ENCODE measurements at regions not wholly inside any gene's neighbourhood (a gene's known extent, or its start where the extent isn't known, plus 50 kb on each side); places are given as distances from the start of the nearest gene placed in this dataset.

DNA sequence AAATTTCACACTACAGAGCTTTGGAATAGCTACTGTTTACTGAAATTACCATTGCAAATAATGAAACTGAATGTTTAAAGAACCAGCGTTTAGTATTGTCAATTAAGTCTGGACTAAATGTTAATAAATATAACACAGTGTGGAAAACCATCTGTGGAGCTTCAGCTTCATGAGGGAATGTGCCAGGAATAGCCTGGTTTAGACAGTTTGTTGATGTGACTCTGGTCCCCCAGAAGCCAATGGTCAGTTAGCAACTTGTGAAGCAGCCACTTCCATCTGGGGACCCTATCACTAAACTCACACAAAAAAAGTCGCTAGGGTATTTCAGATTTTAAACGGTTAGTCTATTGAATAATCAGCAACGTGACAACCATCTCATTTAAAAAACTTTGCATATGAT lies 207.8 kb downstream of the RAMP3 start:
- TF ChIP-seq, protein P1, sequence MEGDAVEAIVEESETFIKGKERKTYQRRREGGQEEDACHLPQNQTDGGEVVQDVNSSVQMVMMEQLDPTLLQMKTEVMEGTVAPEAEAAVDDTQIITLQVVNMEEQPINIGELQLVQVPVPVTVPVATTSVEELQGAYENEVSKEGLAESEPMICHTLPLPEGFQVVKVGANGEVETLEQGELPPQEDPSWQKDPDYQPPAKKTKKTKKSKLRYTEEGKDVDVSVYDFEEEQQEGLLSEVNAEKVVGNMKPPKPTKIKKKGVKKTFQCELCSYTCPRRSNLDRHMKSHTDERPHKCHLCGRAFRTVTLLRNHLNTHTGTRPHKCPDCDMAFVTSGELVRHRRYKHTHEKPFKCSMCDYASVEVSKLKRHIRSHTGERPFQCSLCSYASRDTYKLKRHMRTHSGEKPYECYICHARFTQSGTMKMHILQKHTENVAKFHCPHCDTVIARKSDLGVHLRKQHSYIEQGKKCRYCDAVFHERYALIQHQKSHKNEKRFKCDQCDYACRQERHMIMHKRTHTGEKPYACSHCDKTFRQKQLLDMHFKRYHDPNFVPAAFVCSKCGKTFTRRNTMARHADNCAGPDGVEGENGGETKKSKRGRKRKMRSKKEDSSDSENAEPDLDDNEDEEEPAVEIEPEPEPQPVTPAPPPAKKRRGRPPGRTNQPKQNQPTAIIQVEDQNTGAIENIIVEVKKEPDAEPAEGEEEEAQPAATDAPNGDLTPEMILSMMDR (IDR thresholded peaks at IDR 0.05): no peak

DNA sequence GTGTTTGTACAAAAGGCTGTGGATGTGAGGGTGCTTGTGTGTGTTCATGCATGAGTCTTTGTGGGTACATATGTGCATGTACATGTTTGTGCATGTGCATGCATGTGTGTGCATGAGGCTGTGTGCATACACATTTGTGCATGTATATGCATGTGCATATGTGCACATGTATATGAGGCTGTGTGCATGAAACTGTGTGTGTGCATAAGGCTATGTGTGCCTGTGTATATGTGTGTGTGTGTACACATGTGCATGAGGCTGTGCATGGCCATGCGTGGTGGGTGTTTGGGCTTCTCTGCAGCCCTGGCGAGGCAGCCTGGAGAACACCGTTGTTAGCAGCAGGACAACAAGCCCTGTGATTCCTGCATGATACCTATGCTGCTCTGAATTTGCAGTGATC lies 207.7 kb upstream of the ADCY1 start:
- ATAC-seq (ENCODE audit: low FRiP score) (no peak), DNase-seq (ENCODE audit: low spot score) (no peak)
- TF ChIP-seq, protein P1 (IDR thresholded peaks at IDR 0.05): no peak

More for the DNA sequence above, 207.8 kb downstream of the RAMP3 start:
- ATAC-seq (ENCODE audit: low FRiP score) (no peak), DNase-seq (ENCODE audit: low spot score) (no peak)

DNA sequence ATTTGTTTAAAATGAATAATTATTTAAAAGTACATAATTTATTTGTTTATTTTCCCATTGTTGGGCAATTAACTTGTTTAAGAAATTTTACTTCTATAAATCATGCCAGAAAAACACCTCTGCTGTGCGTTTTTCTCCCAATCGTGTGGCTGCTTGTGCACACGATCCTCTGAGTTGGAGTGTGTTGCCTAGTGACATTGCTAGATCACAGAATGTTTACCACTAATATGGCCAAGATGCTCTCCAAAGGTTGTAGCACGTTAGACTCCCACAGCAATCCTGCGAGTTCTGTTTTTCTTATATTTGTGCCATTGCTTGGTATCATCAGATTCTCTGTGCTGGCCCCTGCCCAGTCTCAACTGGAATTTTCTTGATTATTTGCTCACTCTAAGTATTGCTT lies 207.1 kb upstream of the ADCY1 start:
- DNase-seq (ENCODE audit: low spot score): no peak
- TF ChIP-seq, protein P1 (IDR thresholded peaks at IDR 0.05): no peak
- ATAC-seq (ENCODE audit: low FRiP score): no peak

DNA sequence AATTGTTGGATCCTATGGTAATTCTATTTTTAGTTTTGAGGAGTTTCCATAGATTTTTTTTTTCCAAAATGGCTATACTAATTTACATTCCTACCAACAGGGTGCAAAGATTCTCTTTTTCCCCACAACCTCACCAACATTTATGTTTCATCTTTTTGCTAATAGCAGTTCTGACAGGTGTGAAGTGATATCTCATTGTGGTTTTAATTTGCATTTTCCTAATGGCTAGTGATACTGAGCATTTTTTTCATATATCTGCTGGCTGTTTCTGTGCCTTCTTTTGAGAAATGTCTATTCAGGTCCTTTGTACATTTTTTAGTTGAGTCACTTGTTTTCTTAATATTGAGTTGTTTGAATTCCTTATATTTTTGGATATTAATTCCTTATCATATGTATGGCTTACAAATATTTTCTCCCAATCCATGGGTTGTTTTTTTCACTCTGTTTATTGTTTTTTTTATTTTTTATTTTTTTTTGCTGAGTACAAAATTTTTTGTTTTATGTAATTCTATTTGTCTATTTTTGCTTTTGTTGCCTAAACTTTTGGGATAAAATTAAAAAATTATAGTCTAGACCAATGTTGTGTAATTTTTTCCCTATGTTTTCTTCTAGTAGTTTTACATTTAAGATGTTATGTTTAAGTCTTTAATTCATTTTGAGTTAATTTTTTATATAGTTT lies 205.9 kb upstream of the ADCY1 start:
- DNase-seq (ENCODE audit: low spot score) (no peak), ATAC-seq (ENCODE audit: low FRiP score) (no peak)
- TF ChIP-seq, protein P1 (IDR thresholded peaks at IDR 0.05): no peak

DNA sequence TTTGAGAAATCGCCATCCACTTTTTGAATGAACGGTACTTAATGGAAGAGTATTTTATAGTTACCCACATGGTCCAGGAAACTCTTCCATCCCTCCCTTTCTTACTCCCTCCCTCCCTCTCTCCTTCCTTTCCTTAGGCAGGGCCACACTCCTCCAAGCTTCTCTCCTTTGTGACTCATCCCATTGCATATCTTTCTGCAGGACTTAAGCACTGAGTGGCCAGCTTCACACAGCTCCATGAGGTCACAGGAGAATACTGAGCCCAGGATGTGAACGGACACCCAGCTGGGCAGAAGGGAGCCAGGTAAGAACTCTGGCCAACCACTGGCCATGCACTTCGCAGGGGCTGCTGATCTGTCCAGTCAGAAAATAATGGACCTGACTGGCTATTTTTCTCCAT lies 189.7 kb upstream of the ADCY1 start:
- TF ChIP-seq, protein P1 (IDR thresholded peaks at IDR 0.05): no peak
- ATAC-seq (ENCODE audit: low FRiP score): no peak
- DNase-seq (ENCODE audit: low spot score): no peak

DNA sequence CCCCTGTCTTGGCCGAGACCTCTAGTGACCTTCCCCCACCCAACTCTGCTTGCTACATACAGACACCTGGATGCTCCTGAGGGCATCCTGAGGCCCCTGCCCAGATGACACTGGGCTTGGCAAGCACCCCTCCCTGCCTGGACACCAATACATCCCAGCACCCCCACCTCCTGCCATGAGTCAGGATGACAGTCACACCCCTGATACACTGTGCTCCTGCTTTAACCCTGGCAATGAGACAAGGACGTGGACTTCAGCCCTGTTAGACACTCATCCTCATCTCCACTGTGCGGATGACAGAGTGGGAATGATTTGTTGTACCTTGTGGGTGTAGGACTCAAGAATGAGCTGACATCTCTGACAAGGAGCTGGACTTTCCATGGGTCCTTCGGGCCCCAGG lies 186.3 kb upstream of the ADCY1 start:
- DNase-seq (ENCODE audit: low spot score) (no peak), ATAC-seq (ENCODE audit: low FRiP score) (no peak)
- TF ChIP-seq, protein P1 (IDR thresholded peaks at IDR 0.05): no peak

DNA sequence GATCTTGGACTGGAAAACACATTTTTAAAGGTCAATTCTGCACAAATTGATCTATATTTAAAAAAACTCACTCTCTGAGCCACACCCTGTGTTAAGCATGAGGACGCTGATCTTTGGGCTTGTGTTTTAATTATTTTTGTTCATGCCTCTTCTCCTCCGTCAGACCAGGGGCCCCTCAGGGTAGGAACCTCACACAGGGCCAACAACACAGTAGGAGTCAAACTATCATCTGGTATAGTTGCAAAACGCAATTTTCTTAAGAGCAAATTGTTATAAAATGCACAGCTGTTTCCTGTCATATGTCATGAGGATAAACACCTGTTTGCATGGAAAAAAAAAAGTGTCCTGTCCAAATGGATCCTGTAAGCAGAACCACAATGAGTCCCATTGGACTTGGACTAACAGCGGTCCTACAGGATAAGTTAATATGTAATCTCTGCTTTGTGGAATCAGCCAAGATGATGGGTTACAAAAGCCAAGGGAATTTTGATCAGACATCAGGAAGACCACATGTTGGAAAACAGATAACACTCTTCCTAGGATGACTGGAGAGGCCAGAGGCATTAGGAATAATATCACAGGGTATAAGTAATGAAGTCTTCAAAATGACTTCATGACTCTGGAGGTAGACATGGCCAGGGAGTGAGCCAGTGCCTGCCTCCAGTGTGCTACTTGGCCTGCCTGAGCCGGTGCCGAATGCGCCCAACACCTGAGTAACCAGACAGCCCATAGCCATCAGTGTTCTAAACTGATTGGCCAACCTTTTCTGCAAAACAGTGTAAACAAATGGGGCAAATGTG lies 184.9 kb upstream of the ADCY1 start:
- no peak for DNase-seq (ENCODE audit: low spot score)
- no peak for ATAC-seq (ENCODE audit: low FRiP score)
- TF ChIP-seq, protein P1 (IDR thresholded peaks at IDR 0.05): no peak
